Trophoblast cell (in vitro differentiated cells and primary cell): ENCODE measurements at regions not wholly inside any gene's neighbourhood (a gene's known extent, or its start where the extent isn't known, plus 50 kb on each side); places are given as distances from the start of the nearest gene placed in this dataset.
A peak's percentile ranks its signal among the peaks of the same experiment; 100 is the strongest.
"Not testable (repeated sequence)": the region's sequence is repeated elsewhere in the genome, so short reads cannot be mapped to it uniquely, and the experiment has no call there.

ENCODE experiments used
- DNase-seq, 2 donors: peaks; one replicate each; pipeline ENCODE4 v3.0.0-alpha.2; 2016
- H2AFZ ChIP-seq: 2 replicates; pipeline ENCODE4 v1.6.1; 2013; ENCODE audit warnings: low read length, moderate library complexity, mild to moderate bottlenecking; ENCODE audit not compliant: insufficient read depth, poor library complexity
- H2AK5ac ChIP-seq: 2 replicates; pipeline ENCODE4 v1.6.1; 2013; ENCODE audit warnings: mild to moderate bottlenecking, low read length
- H2BK120ac ChIP-seq: 2 replicates; pipeline ENCODE4 v1.6.1; 2013; ENCODE audit warnings: low read length, mild to moderate bottlenecking, moderate library complexity; ENCODE audit not compliant: insufficient read depth, poor library complexity
- H2BK12ac ChIP-seq: 2 replicates; pipeline ENCODE4 v1.6.1; 2013; ENCODE audit warnings: mild to moderate bottlenecking, low read length, moderate library complexity
- H2BK5ac ChIP-seq: 2 replicates; pipeline ENCODE4 v1.6.1; 2013; ENCODE audit warnings: low read length, low read depth, moderate library complexity, mild to moderate bottlenecking; ENCODE audit not compliant: poor library complexity
- H3K14ac ChIP-seq: 2 replicates; pipeline ENCODE4 v1.6.1; 2013; ENCODE audit warnings: mild to moderate bottlenecking, low read length
- H3K18ac ChIP-seq: 2 replicates; pipeline ENCODE4 v1.6.1; 2013; ENCODE audit warnings: mild to moderate bottlenecking, low read length
- H3K23ac ChIP-seq: 2 replicates; pipeline ENCODE4 v1.6.1; 2013; ENCODE audit warnings: low read length
- H3K27ac ChIP-seq: 2 replicates; pipeline ENCODE4 v1.5.1; 2013; ENCODE audit warnings: low read depth, mild to moderate bottlenecking, inconsistent platforms, low read length, moderate library complexity
- H3K27me3 ChIP-seq: 2 replicates; pipeline ENCODE4 v1.6.1; 2013; ENCODE audit warnings: inconsistent platforms, mild to moderate bottlenecking, low read length, moderate library complexity; ENCODE audit not compliant: insufficient read depth
- H3K36me3 ChIP-seq, 2 experiments: 1 replicate in 1 of 2; 2 replicates in 1 of 2; pipeline ENCODE4 v1.6.1; 2013; ENCODE audit warnings: low read length in 2 of 2, mild to moderate bottlenecking in 2 of 2, moderate library complexity in 1 of 2; ENCODE audit not compliant: insufficient read depth in 2 of 2, control insufficient read depth in 1 of 2
- H3K4ac ChIP-seq: 2 replicates; pipeline ENCODE4 v1.6.1; 2013; ENCODE audit warnings: low read depth, mild to moderate bottlenecking, low read length, moderate library complexity
- H3K4me1 ChIP-seq, 2 experiments: 1 replicate in 1 of 2; 2 replicates in 1 of 2; pipeline ENCODE4 v1.6.1; 2013; ENCODE audit warnings: low read length in 2 of 2, mild to moderate bottlenecking in 2 of 2, moderate library complexity in 1 of 2; ENCODE audit not compliant: insufficient read depth in 2 of 2, control insufficient read depth in 1 of 2
- H3K4me2 ChIP-seq: 2 replicates; pipeline ENCODE4 v1.6.1; 2013; ENCODE audit warnings: inconsistent platforms, mild to moderate bottlenecking, low read length, moderate library complexity
- H3K4me3 ChIP-seq: 2 replicates; pipeline ENCODE4 v1.5.1; 2013; ENCODE audit warnings: mild to moderate bottlenecking, low read depth, low read length, inconsistent platforms
- H3K79me1 ChIP-seq: one replicate; pipeline ENCODE4 v1.6.1; 2013; ENCODE audit warnings: low read length
- H3K79me2 ChIP-seq: 2 replicates; pipeline ENCODE4 v1.6.1; 2013; ENCODE audit warnings: low read length, mild to moderate bottlenecking; ENCODE audit not compliant: control insufficient read depth, insufficient read depth, poor library complexity
- H3K9ac ChIP-seq: 2 replicates; pipeline ENCODE4 v1.6.1; 2013; ENCODE audit warnings: mild to moderate bottlenecking, low read length
- H3K9me3 ChIP-seq: 2 replicates; pipeline ENCODE4 v1.6.1; 2013; ENCODE audit warnings: low read depth, mild to moderate bottlenecking, control low read depth, inconsistent platforms, low read length; ENCODE audit not compliant: insufficient read depth
- H4K12ac ChIP-seq: 2 replicates; pipeline ENCODE4 v1.6.1; 2013; ENCODE audit warnings: low read depth, mild to moderate bottlenecking, low read length, moderate library complexity
- H4K8ac ChIP-seq: 2 replicates; pipeline ENCODE4 v1.6.1; 2013; ENCODE audit warnings: low read depth, mild to moderate bottlenecking, low read length, moderate library complexity
- H4K91ac ChIP-seq: one replicate; pipeline ENCODE4 v1.6.1; 2013; ENCODE audit warnings: low read depth, mild to moderate bottlenecking, low read length, moderate library complexity
- WGBS: extraction: QIAGEN DNeasy Blood & Tissue Kit; methylation state at CpG from one replicate; pipeline ENCODE4 v1.1.7; 2013; ENCODE audit warnings: missing lambda C conversion rate; ENCODE audit not compliant: insufficient read length, insufficient coverage; ENCODE audit errors: extremely low coverage; 5-methylcytosine and 5-hydroxymethylcytosine counted together

DNA sequence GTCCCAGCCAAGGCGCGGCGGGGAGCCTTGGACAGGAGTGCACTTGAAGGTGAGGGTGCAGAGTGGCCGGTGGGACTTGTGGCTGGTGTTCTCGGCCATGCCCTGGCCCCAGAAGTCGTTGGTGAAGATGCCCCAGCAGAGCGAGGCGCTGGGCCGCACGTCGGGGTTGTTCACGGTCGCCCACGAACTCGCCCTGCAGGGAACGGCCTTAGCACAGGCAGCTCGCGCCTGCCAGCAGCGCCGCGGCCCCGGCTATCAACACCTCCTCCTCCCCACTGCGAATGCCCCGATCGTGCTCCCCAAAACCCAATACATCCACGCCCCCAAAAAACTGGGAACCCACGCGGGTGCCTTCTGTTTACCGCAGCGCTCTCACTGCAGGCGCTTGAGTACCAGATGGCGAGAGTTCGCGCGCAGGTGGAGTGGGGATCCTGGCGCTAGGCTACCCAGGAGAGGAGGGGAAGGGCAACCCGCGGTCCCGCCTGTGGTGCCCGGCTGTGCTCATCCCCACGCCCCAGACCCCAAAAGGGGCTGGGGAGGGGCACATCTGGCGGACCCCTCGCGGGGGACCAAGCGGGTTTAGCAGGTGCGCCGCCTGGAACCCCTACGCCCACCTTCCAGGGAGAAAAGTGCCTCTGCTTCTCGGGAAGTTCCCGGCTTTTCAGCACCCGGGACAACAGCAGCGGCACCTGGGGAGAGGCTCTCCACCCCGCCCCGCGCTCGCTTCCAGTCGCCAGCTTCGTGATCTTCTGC lies 386.3 kb upstream of the TMTC1 start:
- no CpG with 5 or more reads among the region's 58 CpGs for WGBS
- Histone ChIP-seq H3K79me1 (no peaks in the 10 kb centered on the region), H3K4ac (no peak overlapping the region), H3K23ac (no peak overlapping the region), H3K14ac (no peak overlapping the region), H4K91ac (no peak overlapping the region), H3K27me3 (peaks cover 14% of the 10 kb centered on the region), H3K9ac (no peak overlapping the region), H3K27ac (no peak overlapping the region), H3K4me2 (peak overlapping the region; percentile 35), H2AFZ (no peak overlapping the region), H3K36me3 (no peaks in the 10 kb centered on the region), H3K18ac (no peak overlapping the region), H4K12ac (no peak overlapping the region), H2AK5ac (no peak overlapping the region), H3K4me1 (no peaks in the 10 kb centered on the region), H2BK120ac (no peak overlapping the region), H2BK12ac (no peak overlapping the region), H3K4me3 (no peak overlapping the region), H4K8ac (no peak overlapping the region), H3K9me3 (no peaks in the 10 kb centered on the region), H2BK5ac (no peak overlapping the region), H3K79me2 (no peaks in the 10 kb centered on the region)
- DNase-seq = no peak

DNA sequence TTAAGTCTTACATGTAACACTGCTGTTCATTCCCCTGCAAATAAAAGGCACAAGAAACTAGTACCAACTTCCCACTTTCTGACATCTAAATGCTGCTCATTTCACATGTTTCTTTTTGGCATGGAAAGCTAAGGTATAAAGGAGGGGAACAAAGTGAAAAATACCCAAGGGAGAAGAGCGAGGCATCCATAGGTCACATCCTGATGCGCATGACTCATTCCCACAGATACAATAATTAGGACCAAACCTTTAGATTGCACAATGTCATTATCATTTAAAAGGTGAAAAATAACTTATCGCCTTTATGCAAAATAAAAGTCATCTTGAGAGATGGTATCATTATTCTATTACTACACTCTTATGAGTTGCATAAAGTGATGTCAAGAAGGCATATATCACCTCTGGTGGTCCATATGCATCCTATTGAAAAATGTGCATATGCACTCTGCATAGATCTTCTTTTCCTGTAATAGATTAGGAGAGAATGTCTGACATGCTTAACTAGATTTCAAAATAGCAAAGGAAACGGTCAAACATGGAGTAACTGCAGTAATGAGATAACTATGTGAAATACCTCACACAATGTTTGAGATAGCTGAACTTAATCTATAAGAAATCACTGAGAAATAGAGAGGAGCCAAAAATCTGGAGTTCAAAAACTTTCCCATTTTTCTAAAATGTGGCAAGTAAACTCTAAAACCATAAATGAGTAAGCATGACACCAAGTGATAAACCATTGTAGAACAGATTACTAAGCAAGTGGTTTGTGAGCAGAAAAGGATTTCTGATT lies 382.5 kb upstream of the TMTC1 start:
- H3K36me3 ChIP-seq = no peaks in the 10 kb centered on the region
- WGBS = no CpG with 5 or more reads among the region's 4 CpGs
- H3K4me1 ChIP-seq = no peaks in the 10 kb centered on the region
- H3K9me3 ChIP-seq = no peaks in the 10 kb centered on the region
- no peak overlapping the region for H2BK5ac ChIP-seq
- DNase-seq = peak in 1 of 2 donors; percentile 29
- no peak overlapping the region for H3K4me2 ChIP-seq
- H3K27ac ChIP-seq = no peak overlapping the region
- no peak overlapping the region for H3K14ac ChIP-seq
- H4K91ac ChIP-seq = no peak overlapping the region
- no peak overlapping the region for H4K12ac ChIP-seq
- H3K27me3 ChIP-seq = peaks cover 14% of the 10 kb centered on the region
- H2BK120ac ChIP-seq = no peak overlapping the region
- no peak overlapping the region for H3K18ac ChIP-seq
- H2AFZ ChIP-seq = no peak overlapping the region
- H3K9ac ChIP-seq = no peak overlapping the region
- no peak overlapping the region for H3K4me3 ChIP-seq
- H3K4ac ChIP-seq = no peak overlapping the region
- H3K79me1 ChIP-seq = no peaks in the 10 kb centered on the region
- H2AK5ac ChIP-seq = no peak overlapping the region
- no peaks in the 10 kb centered on the region for H3K79me2 ChIP-seq
- H3K23ac ChIP-seq = no peak overlapping the region
- H2BK12ac ChIP-seq = no peak overlapping the region
- H4K8ac ChIP-seq = no peak overlapping the region

DNA sequence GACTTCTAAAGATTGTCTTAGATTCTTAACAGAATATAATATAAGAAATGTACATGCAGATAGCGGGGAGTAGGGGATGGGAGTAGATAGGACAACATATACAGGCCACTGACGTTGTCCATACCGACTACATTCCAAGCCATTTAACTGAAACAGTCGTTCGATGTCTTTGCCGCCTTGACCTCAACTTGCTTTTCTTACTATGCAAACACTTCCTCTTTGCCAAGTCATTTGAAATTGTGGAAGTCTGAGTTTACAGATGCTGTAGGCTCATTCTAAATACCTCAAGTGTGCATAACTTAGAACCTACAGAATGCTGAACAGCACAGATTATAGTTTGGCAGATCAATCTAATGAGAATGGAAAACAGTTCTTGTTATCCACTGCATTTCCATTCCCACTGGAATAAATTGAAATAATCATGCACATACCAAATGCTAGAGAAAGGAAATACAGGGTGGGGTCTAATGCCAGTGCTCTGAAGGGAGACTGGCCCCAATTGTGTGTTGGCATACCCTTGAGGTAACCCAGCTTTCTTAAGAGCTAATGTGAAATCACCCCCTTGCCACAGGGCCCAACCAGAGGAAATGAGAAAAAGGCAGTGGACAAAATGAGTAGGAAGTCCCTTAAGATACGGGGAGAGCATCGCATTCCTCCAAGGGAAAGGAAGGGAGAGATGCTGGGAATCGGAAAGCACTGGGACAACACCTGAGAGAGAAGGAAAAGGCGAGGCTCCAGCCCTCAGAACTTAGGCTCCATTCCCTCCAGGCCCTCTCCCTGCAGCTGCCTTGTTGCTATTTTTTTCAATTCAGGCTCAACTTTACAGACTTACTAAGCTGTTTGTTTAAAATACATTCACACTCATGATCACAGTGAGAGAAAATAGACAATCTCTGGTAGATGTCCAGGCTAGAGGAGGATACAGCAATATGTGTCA lies 380.9 kb upstream of the TMTC1 start:
- Histone ChIP-seq H3K27ac (no peak overlapping the region), H2BK5ac (no peak overlapping the region), H3K18ac (no peak overlapping the region), H4K91ac (no peak overlapping the region), H2BK12ac (no peak overlapping the region), H2BK120ac (no peak overlapping the region), H3K9me3 (no peaks in the 10 kb centered on the region), H3K79me2 (no peaks in the 10 kb centered on the region), H3K27me3 (peaks cover 3% of the 10 kb centered on the region), H3K9ac (no peak overlapping the region), H4K8ac (no peak overlapping the region), H3K36me3 (no peaks in the 10 kb centered on the region), H3K23ac (no peak overlapping the region), H3K4me3 (no peak overlapping the region), H3K14ac (no peak overlapping the region), H2AK5ac (no peak overlapping the region), H2AFZ (no peak overlapping the region), H3K79me1 (no peaks in the 10 kb centered on the region), H3K4ac (no peak overlapping the region), H4K12ac (no peak overlapping the region), H3K4me2 (no peak overlapping the region), H3K4me1 (no peaks in the 10 kb centered on the region)
- no peak for DNase-seq
- no CpG with 5 or more reads among the region's 10 CpGs for WGBS

DNA sequence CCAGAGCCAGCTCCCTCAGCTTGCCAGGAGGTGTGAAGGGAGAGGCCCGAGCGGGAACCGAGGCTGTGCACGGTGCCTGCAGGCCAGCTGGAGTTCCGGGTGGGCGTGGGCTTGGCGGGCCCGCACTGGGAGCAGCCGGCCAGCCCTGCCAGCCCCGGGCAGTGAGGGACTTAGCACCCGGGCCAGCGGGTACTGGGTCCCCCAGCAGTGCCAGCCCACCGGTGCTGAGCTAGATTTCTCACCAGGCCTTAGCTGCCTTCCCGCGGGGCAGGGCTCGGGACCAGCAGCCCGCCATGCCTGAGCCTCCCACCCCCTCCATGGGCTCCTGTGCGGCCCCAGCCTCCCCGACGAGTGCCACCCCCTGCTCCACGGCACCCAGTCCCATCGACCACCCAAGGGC lies 373.1 kb upstream of the TMTC1 start:
- H2BK5ac ChIP-seq, H3K18ac ChIP-seq, H4K12ac ChIP-seq, H2BK120ac ChIP-seq, H3K4me2 ChIP-seq, H3K36me3 ChIP-seq, H3K4ac ChIP-seq, H3K23ac ChIP-seq, H3K4me1 ChIP-seq, H3K9ac ChIP-seq, H3K27me3 ChIP-seq, DNase-seq, H3K14ac ChIP-seq, H3K79me1 ChIP-seq, H2AK5ac ChIP-seq, H4K8ac ChIP-seq, H3K9me3 ChIP-seq, H3K4me3 ChIP-seq, H3K27ac ChIP-seq, H2BK12ac ChIP-seq, H3K79me2 ChIP-seq, H4K91ac ChIP-seq, H2AFZ ChIP-seq: not testable (repeated sequence)
- WGBS = no CpG with 5 or more reads among the region's 22 CpGs
